ENCODE measurements at regions not wholly inside any gene's neighbourhood (a gene's known extent, or its start where the extent isn't known, plus 50 kb on each side); places are given as distances from the start of the nearest gene placed in this dataset.

- in situ Hi-C loops (cut with MboI) (no loop called here), intact Hi-C loops (cut with micrococcal nuclease) (loop anchor here (5.0 kb wide), 1 partner anchor 224 kb away; no protein-coding TSS in a partner anchor)
- ATAC-seq (peak; percentile 91), FAIRE-seq (no peak), DNase-seq (ENCODE audit: extremely low read depth in 1 of 4, low spot score in 3 of 4) (peak; percentile 11 to 77 (median 74))
- Histone ChIP-seq H3K9me1 (ENCODE audit: control insufficient read depth, insufficient read depth, low read length) (no peaks in the 10 kb centered on the region), H3K4me2 (ENCODE audit: insufficient read depth, low read length) (no peak overlapping the region), H3K79me2 (ENCODE audit: control insufficient read depth, insufficient read depth, low read length) (no peaks in the 10 kb centered on the region), H2AFZ (ENCODE audit: low read depth, low read length) (no peak overlapping the region), H3K27ac (ENCODE audit: extremely low read depth, low read depth, low read length) (no peak overlapping the region), H3K9ac (ENCODE audit: insufficient read depth in 1 of 2, low read depth in 2 of 2, low read length in 2 of 2) (no peak overlapping the region), H3K36me3 (ENCODE audit: control insufficient read depth, insufficient read depth, low read length) (no peaks in the 10 kb centered on the region), H3K27me3 (ENCODE audit: control insufficient read depth in 2 of 2, insufficient read depth in 2 of 2, low read length in 2 of 2) (peaks cover 2 to 24% of the 10 kb centered on the region in 2 experiments; a peak in 4 of 5 replicates), H3K4me3 (no peak overlapping the region), H3K9me3 (replicated peaks; ENCODE audit: control insufficient read depth, insufficient read depth, low read depth, low read length) (no peaks in the 10 kb centered on the region), H4K20me1 (replicated peaks; ENCODE audit: control insufficient read depth, insufficient read depth, low read length) (no peaks in the 10 kb centered on the region), H3K4me1 (replicated peaks in 1 of 2; ENCODE audit: control insufficient read depth in 2 of 2, insufficient read depth in 2 of 2, low read length in 2 of 2) (no peaks in the 10 kb centered on the region; a peak in 2 of 5 replicates)
- 0% methylated on average over 6 of the region's 11 CpGs for WGBS (ENCODE audit: insufficient coverage, low coverage, missing lambda C conversion rate)
- ChIA-PET POLR2A (no interaction called here), CTCF (ENCODE audit: low intra/inter-chr PET ratio) (no interaction called here)
- no TSS peak for BruUV-seq (replicated peaks)
- TF ChIP-seq PATZ1 (CRISPR knock-in tag; IDR thresholded peaks at IDR 0.05; ENCODE audit: borderline replicate concordance) = no peak
- TF ChIP-seq CBX3 (IDR thresholded peaks at IDR 0.05; ENCODE audit: borderline replicate concordance in 1 of 2, low read length in 2 of 2) = no peak
- TF ChIP-seq VEZF1 (CRISPR knock-in tag; IDR thresholded peaks at IDR 0.05) = peak; percentile 19; the same call in 1 of the 2 replicates
- TF ChIP-seq CTCF (IDR thresholded peaks at IDR 0.05 in 2 of 3, conservative IDR thresholded peaks at IDR 0.05 in 1 of 3; ENCODE audit: insufficient read depth in 2 of 3, low read depth in 1 of 3, low read length in 3 of 3) = peak in 1 of 3 experiments; percentile 24; a peak in 1 of 6 replicates
- no peak for TF ChIP-seq KDM5B (IDR thresholded peaks at IDR 0.05; ENCODE audit: insufficient replicate concordance, low read depth, low read length)
- TF ChIP-seq TOE1 (IDR thresholded peaks at IDR 0.05; ENCODE audit: borderline replicate concordance) = no peak
- TF ChIP-seq TOE1 (CRISPR knock-in tag; IDR thresholded peaks at IDR 0.05; ENCODE audit: borderline replicate concordance, low read depth) = no peak
- TF ChIP-seq CHAMP1 (IDR thresholded peaks at IDR 0.05) = no peak
- no peak for TF ChIP-seq RFX1 (IDR thresholded peaks at IDR 0.05)
- TF ChIP-seq HINFP (tag; conservative IDR thresholded peaks at IDR 0.05; ENCODE audit: low read depth) = 0 out of 2 replicates have a peak, but pooled peaks have one; percentile 26
- TF ChIP-seq FUS (optimal IDR thresholded peaks at IDR 0.05; ENCODE audit: low read depth, low read length) = no peak
These were observed 214.5 kb downstream of the EN1 start for GRCh38 chr2:118632921-118633320.

Data from K562 (cell line).